ENCODE measurements at regions not wholly inside any gene's neighbourhood (a gene's known extent, or its start where the extent isn't known, plus 50 kb on each side); places are given as distances from the start of the nearest gene placed in this dataset.
A peak's percentile ranks its signal among the peaks of the same experiment; 100 is the strongest.

DNA sequence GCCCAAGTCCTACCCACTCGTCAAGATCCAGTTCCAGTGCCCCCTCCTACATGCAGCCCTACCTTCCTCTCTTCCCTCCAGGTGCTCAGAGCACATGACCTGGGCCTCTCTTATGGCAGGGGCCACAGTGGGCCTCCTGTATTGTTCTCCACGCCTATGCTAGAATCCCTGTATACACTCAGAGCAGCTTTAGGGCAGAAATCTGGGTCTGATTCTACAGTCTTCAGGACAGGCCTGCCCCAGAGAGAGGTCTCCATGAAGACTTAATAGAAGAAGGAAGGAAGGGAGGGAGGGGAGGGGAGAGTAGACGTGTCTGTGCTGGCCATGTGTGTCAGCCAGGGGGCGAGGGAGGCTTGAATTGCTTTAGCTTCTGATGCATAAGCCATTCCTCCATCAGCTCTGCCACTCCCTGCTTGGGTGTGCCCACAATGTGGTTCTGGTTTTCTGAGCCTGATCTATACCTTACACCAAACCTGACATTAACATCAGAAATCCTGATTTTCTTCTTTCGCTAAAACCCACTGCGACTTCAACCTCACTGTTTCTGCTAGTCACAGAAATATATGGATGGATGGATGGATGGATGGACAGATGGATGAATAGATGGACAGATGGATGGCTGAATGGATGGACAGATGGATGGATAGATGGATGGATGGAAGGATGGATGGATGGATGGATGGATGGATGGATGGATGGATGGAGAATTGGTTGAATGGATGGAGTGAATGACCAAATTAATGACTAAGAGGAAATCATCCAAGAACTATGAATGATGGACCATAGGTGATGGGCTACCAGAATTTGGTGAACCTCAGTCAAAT is 56.6 kb upstream of the PRDM11 start:
- no peak for DNase-seq (ENCODE audit: low spot score)

DNA sequence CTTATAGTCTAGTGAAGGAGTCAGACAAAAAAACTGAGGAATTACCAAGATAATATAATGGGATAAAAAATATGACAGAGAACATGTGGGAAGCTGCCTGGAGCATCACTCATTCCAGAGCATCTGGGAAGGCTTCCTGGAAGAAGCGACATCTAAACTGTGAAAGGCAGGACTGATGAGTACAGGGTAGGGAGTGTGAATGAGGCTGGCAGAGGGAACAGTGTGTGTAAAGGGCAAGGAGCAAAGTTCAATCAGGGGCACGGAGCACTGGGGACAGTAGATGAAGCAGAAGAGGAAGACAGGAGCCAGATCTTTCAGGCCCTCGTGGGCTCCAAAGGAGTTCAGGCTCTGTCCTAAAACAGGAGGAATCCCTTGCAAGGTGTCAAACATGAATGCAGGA is 55.8 kb upstream of the PRDM11 start:
- DNase-seq (ENCODE audit: low spot score) = no peak

DNA sequence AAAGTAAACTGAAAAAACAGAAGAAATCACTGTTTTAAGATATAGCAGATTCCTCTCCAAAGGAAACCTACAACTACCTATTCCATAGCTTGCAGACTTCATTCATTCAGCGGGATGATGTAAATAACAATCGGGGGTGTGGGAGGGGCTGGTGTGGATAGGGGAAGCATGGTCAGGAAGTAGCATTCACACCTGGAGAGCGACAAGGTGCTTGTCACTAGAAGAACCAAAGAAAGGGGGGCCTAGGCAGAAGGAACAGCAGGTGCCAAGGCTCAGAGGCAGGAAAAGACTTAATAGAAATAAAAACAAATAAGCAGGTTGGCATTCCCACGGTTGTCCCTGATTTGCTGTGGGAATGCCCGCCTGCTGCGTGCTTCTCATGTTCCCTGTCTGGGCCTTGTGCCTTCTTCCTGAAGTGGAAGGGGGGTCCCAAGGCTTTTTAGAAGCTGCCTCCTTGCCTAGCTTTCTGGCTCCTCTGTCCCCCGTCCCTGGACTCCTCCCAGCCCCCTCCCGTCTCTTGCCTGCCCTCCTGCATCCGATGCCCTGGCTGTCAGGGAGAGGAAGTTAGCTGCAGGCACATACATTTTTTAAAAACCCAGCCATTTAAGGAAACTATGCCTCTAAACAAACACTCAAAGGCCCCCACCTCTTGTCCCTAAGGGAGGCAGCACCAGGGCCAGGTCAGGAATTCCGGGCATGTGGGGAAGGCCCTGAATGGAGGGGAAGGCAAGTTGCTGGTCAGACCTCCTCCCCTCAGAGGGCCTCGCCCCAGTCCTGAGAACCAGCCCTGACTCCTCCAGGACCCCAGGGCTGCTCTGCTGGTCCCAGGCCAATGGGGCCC is 54.7 kb upstream of the PRDM11 start:
- no peak for DNase-seq (ENCODE audit: low spot score)

DNA sequence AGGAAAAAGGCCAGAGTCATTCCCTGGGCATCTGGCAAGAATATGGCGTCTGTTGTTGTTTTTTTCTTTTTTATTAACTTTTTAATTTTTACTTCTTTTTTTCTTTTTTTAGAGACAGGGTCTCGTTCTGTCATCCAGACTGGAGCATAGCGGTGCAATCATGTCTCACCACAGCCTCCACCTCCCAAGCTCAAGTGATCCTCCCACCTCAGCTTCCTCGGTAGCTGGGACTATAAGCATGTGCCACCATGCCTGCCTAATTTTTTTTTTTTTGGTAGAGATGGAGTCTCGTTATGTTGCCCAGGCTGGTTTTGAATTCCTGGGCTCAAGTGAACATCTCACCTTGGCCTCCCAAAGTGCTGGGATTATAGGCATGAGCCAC is 54.0 kb upstream of the PRDM11 start:
- no peak for DNase-seq (ENCODE audit: low spot score)

DNA sequence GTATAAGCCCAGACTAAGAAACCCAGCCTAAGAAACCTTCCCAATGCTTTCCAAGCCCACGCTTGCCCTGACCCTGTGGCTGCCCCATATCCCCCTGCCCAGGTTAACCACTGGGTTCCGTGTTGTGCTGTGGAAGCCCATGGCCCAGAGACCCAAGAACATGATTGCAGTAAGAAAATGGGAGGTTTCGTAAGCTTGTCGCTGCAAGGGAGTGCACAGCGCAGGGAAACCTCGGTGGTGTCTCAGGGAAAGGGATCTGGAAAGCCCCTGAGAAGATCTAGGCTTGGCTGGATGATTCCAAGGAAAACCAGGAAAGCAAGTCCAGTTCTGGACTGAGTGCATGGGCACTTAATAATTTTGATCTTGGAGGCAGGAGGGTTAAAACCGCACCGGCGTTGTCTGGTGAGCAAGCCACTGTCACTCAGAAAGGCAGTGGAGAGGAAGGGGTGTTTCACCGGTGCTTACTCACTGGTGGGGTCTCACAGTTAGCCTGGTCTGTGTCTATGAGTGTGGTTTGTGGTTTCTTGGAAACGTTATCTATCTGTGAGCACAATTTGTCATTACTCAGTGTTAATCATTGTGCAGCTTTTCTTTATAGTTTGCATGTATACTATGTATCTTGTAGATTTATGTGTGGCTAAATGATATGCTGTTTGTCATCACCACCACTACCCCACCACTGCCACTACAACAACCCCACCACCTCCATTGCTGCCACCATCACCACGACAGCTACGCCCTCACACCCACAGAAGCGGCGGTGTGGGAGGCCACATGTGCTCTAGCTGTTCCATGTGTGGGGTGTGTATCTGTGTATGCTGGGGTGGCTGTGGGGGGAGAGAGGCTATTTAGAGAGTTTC is 53.3 kb upstream of the PRDM11 start:
- peak; percentile 48 for DNase-seq (ENCODE audit: low spot score)

DNA sequence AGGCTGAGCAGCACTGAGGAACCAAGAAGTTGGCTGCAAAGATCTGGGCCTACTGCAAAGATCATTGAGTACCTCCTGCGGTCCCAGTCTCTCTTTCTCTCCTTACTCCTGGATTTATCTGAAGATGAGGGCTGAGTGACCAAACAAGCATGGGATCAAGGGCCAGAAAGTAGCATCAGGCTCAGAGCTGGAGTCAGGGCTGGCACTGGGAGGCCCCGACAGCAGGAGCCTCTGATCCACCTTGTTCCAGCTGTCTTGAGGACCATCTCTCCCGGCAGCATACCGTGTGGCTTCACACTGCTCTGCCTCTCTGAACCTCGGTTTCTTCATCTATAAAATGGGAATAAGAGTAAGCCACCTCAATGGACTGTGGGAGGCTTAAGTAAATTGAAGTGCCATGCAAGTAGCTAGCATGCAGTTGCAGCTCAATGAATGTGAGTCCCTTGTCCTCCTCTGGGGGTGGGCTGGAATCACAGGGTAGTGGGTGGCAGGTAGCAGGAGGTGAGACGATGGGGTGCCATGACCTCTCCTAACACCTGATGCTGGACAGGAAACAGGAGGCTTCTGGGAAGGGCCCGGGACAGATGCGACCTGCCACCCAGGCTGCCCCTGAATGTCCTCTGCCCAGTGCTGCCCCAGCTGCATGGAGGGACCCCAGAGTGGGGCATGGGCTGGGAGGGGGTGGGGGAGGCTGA is 52.5 kb upstream of the PRDM11 start:
- DNase-seq (ENCODE audit: low spot score) = no peak

DNA sequence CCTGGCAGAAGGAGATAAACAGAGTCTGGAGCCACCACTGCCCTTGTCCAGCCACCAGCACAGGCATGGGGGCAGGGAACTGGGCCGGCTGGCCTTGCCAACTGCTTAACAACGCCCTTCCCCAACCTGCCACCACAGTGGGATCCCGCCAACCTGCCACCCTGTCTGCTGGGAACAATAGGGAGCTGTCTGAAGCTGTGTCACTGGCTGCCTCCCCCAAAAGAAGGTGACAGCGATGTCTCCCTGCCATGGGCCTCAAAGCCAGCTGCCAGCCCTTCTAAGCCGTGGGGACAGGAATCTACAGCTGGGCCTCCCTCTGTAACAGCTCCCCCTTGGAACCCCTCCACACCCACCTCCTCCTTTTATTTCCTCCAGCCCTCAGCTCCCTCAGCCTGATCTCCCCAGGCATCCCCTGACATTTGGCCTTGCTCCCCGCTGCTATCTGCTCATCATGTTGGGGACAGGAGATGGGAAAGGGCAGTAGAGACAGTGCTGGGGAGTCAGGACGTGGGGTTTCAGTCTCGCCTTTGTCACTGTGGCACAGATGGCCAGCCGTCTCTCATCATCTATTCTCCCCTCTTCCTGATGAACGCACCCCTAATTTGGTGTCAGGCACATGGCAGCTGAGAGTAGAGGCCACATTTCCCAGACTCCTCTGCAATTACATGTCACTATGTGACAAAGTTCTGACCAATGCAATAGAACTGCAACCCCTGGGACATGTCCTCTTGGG is 51.3 kb upstream of the PRDM11 start:
- no peak for DNase-seq (ENCODE audit: low spot score)

DNA sequence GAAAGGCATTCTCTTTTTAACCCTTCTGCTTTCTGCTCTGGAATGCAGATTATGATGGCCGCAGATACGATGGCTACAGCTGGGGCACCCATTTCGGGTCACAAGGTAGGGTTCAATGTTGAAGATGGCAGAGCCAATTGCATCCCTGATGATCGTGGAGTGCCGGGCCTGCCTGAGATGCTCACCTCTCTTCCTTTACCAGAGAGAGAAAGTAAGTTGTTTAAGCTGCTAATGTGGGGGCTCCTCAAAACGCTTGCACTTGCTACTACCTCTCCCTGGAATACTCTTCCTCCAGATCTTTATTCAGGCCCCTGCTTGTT is 50.8 kb upstream of the PRDM11 start:
- no peak for DNase-seq (ENCODE audit: low spot score)

DNA sequence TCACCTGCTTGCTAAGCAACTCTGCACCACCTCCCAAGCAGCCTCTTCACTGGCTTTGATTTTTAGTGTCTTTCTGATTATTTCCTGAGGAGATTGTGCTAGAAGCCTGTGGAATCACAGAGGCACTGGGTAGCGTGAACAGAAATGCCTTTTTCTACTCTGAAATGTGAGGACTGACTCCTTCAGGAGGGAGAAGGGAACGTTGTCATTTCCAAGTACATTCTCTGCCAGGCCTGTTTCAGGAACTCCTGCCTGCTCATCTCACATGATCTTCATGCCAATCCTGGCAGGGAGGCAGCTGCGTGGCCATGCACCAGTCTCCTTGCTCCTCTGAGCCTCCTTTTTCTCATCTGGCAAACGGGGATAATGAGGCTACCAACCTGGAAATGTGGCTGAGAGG is 49.8 kb upstream of the PRDM11 start:
- no peak for DNase-seq (ENCODE audit: low spot score)

All from pons (tissue), 1 donor.